ENCODE measurements at regions not wholly inside any gene's neighbourhood (a gene's known extent, or its start where the extent isn't known, plus 50 kb on each side); places are given as distances from the start of the nearest gene placed in this dataset.
A peak's percentile ranks its signal among the peaks of the same experiment; 100 is the strongest.
"Not testable (repeated sequence)": the region's sequence is repeated elsewhere in the genome, so short reads cannot be mapped to it uniquely, and the experiment has no call there.

DNA sequence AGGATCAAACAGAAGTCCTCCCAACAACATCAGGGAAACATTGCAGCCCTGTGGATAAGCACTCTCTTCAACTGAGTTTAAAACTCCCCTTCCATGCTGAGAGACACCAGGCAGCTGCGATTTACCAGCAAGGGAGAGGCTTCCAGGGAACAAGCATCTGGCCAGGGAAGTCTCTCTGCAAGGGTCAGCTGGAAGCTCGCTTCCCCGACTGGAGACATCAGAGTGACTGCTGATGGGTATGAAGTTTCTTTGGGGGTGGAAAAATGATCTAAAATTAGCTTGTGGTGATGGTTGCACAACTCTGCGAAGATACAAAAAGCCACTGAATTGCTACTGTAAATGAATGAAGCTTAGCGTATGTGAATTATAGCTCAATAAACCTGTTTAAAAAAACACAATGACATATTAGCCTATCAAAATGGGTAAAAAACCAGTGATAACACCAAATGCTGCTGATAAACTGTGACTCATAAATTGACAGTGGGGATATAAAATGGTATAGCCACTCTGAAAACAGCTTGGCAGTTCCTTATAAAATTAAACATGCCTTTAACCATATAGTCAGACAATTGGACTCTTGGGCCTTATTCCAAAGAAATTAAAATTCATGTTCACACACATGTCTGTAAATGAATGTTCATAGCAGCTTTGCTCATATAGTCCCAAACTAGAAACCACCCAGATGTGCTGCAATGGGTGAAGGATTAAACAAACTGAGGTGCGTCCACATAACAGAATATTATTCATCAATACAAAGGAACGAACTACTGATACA is 1082.0 kb downstream of the SOCS6 start:
- Mint-ChIP-seq H3K27me3 (ENCODE audit: insufficient read depth, low read depth) (no peaks in the 10 kb centered on the region), H3K36me3 (peaks cover 1% of the 10 kb centered on the region), H3K27ac (no peak overlapping the region), H3K9me3 (peaks cover 8% of the 10 kb centered on the region), H3K4me3 (no peak overlapping the region), H3K4me1 (peaks cover 13% of the 10 kb centered on the region)
- Histone ChIP-seq H3K4me3 (no peak overlapping the region), H2AFZ (replicated peaks) (no peak overlapping the region), H3K27me3 (no peaks in the 10 kb centered on the region), H3K9me3 (ENCODE audit: low read depth) (no peaks in the 10 kb centered on the region), H3K79me2 (ENCODE audit: low read depth) (no peaks in the 10 kb centered on the region), H3K9ac (no peak overlapping the region), H3F3A (ENCODE audit: low read depth) (no peaks in the 10 kb centered on the region), H3K4me2 (no peak overlapping the region), H3K4me1 (peaks cover 4% of the 10 kb centered on the region), H4K20me1 (ENCODE audit: low read depth) (no peaks in the 10 kb centered on the region), H3K36me3 (no peaks in the 10 kb centered on the region), H3K27ac (no peak overlapping the region)
- TF ChIP-seq EZH2phosphoT487 (IDR thresholded peaks at IDR 0.05) (no peak), EZH2 (IDR thresholded peaks at IDR 0.05) (no peak)
- TF ChIP-seq, protein P1, sequence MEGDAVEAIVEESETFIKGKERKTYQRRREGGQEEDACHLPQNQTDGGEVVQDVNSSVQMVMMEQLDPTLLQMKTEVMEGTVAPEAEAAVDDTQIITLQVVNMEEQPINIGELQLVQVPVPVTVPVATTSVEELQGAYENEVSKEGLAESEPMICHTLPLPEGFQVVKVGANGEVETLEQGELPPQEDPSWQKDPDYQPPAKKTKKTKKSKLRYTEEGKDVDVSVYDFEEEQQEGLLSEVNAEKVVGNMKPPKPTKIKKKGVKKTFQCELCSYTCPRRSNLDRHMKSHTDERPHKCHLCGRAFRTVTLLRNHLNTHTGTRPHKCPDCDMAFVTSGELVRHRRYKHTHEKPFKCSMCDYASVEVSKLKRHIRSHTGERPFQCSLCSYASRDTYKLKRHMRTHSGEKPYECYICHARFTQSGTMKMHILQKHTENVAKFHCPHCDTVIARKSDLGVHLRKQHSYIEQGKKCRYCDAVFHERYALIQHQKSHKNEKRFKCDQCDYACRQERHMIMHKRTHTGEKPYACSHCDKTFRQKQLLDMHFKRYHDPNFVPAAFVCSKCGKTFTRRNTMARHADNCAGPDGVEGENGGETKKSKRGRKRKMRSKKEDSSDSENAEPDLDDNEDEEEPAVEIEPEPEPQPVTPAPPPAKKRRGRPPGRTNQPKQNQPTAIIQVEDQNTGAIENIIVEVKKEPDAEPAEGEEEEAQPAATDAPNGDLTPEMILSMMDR (IDR thresholded peaks at IDR 0.05), result no peak
- DNase-seq (ENCODE audit: low spot score), result peak; percentile 11

DNA sequence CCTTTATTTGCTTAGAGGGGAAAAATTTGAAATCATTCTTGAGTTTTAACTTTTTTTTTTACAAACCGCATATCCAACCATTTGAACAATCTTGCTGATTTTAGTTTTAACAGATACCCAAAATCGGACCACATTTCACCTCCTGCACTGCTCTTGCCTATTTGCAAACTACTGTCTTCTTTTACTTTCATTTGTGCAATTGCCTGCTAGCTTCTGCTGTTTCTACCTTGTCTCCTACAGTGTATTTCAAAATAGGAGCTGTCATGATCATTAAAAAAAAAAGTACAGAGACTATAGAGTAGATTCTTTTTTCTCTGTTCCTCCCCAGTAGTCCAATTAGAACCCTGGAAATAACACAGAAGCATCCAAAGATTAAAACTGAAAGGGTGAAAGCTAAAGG is 1081.2 kb downstream of the SOCS6 start:
- Histone ChIP-seq H3K4me2 (no peak overlapping the region), H3K9ac (no peak overlapping the region), H3K36me3 (peaks cover 4% of the 10 kb centered on the region), H3K27ac (no peak overlapping the region), H4K20me1 (ENCODE audit: low read depth) (no peaks in the 10 kb centered on the region), H3K9me3 (ENCODE audit: low read depth) (peaks cover 4% of the 10 kb centered on the region), H3K27me3 (no peaks in the 10 kb centered on the region), H3K4me3 (no peak overlapping the region), H2AFZ (replicated peaks) (no peak overlapping the region), H3K79me2 (ENCODE audit: low read depth) (no peaks in the 10 kb centered on the region), H3K4me1 (peaks cover 4% of the 10 kb centered on the region), H3F3A (ENCODE audit: low read depth) (no peaks in the 10 kb centered on the region)
- Mint-ChIP-seq H3K4me3 (no peak overlapping the region), H3K27me3 (ENCODE audit: insufficient read depth, low read depth) (no peaks in the 10 kb centered on the region), H3K4me1 (peaks cover 10% of the 10 kb centered on the region), H3K9me3 (peaks cover 12% of the 10 kb centered on the region), H3K36me3 (peaks cover 1% of the 10 kb centered on the region), H3K27ac (no peak overlapping the region)
- TF ChIP-seq, protein P1 (IDR thresholded peaks at IDR 0.05), result no peak
- TF ChIP-seq EZH2phosphoT487 (IDR thresholded peaks at IDR 0.05) (no peak), EZH2 (IDR thresholded peaks at IDR 0.05) (no peak)
- no peak for DNase-seq (ENCODE audit: low spot score)

DNA sequence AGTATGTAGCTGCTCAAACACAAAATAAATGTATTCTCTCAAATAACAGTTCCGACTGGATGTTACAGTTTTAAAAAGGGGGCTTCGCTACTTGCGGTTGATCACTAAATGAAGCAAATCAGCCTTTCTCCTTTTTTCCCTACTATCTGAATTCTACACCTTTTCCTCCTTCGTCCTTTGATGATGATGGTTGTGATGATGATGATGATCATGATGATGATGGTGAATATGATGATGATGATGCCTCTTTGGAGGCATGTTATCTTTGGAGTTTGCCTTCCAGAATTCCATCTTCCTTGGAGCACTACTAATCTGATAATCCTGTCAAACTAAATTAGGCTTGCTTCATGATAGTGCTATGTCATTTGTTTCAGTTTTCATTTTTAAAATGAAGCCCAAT is 1073.3 kb downstream of the SOCS6 start:
- peaks cover 1% of the 10 kb centered on the region for H3K36me3 Mint-ChIP-seq
- no peaks in the 10 kb centered on the region for H3K27me3 Mint-ChIP-seq (ENCODE audit: insufficient read depth, low read depth)
- Histone ChIP-seq H3K27ac (no peak overlapping the region), H3K4me2 (no peak overlapping the region), H3K36me3 (peaks cover 4% of the 10 kb centered on the region), H3F3A (ENCODE audit: low read depth) (no peaks in the 10 kb centered on the region), H4K20me1 (ENCODE audit: low read depth) (no peaks in the 10 kb centered on the region), H3K9ac (no peak overlapping the region), H3K4me1 (peaks cover 8% of the 10 kb centered on the region), H3K4me3 (no peak overlapping the region), H3K27me3 (no peaks in the 10 kb centered on the region), H2AFZ (replicated peaks) (peak overlapping the region; percentile 5), H3K9me3 (ENCODE audit: low read depth) (peaks cover 4% of the 10 kb centered on the region), H3K79me2 (ENCODE audit: low read depth) (no peaks in the 10 kb centered on the region)
- H3K27ac Mint-ChIP-seq, result no peak overlapping the region
- H3K9me3 Mint-ChIP-seq, result peaks cover 14% of the 10 kb centered on the region
- TF ChIP-seq, protein P1 (IDR thresholded peaks at IDR 0.05), result no peak
- TF ChIP-seq EZH2phosphoT487 (IDR thresholded peaks at IDR 0.05) (no peak), EZH2 (IDR thresholded peaks at IDR 0.05) (no peak)
- peaks cover 8% of the 10 kb centered on the region for H3K4me1 Mint-ChIP-seq
- H3K4me3 Mint-ChIP-seq, result no peak overlapping the region
- no peak for DNase-seq (ENCODE audit: low spot score)

DNA sequence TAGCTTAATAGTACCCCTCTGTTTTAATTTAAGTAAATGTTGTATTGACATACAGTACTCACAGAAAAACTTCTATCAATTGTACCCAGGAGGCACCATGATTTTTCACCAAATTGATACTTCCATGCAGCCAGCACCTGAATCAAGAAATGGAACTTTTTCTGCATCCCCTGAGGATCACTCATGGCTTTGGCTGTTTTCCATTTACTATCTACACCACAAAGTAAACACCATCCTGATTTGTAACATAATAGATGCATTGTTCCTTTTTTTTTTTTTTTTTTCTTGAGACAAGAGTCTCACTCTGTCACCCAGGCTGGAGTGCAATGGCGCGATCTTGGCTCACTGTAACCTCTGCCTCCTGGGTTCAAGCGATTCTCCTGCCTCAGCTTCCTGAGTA is 1066.8 kb downstream of the SOCS6 start:
- H3K27me3 Mint-ChIP-seq (ENCODE audit: insufficient read depth, low read depth); H3K4me1 Mint-ChIP-seq; H3K36me3 ChIP-seq; H4K20me1 ChIP-seq (ENCODE audit: low read depth); H3K9ac ChIP-seq; H3K4me2 ChIP-seq; H3K36me3 Mint-ChIP-seq; H3F3A ChIP-seq (ENCODE audit: low read depth); H3K4me1 ChIP-seq; H3K4me3 Mint-ChIP-seq; H3K27ac ChIP-seq; H3K79me2 ChIP-seq (ENCODE audit: low read depth); H3K9me3 ChIP-seq (ENCODE audit: low read depth); H3K4me3 ChIP-seq; H2AFZ ChIP-seq (replicated peaks); H3K27me3 ChIP-seq; H3K9me3 Mint-ChIP-seq; H3K27ac Mint-ChIP-seq; DNase-seq (ENCODE audit: low spot score): not testable (repeated sequence)
